Hepatocyte (in vitro differentiated cells): ENCODE measurements at regions not wholly inside any gene's neighbourhood (a gene's known extent, or its start where the extent isn't known, plus 50 kb on each side); places are given as distances from the start of the nearest gene placed in this dataset.

Experiments
- DNase-seq: peaks from one replicate; pipeline ENCODE4 v3.0.0-alpha.2; 2016; ENCODE audit warnings: low spot score
- H2AFZ ChIP-seq: fragments of 200-600 bp; sonication (generic); 2 replicates; pipeline ENCODE4 v1.6.0; 2016; ENCODE audit warnings: antibody characterized with exemption, mild to moderate bottlenecking
- H3K27ac ChIP-seq: fragments of 200-600 bp; sonication (generic); 2 replicates; pipeline ENCODE4 v1.5.1; 2016; ENCODE audit warnings: mild to moderate bottlenecking
- H3K27me3 ChIP-seq: fragments of 200-600 bp; sonication (generic); 2 replicates; pipeline ENCODE4 v1.6.1; 2016
- H3K36me3 ChIP-seq: fragments of 200-600 bp; sonication (generic); replicated peaks from 2 replicates; pipeline ENCODE4 v1.5.1; 2016; ENCODE audit warnings: low read depth; ENCODE audit not compliant: insufficient read depth
- H3K4me1 ChIP-seq: fragments of 200-600 bp; sonication (generic); 2 replicates; pipeline ENCODE4 v1.5.1; 2016; ENCODE audit warnings: mild to moderate bottlenecking, moderate library complexity; ENCODE audit not compliant: insufficient read depth
- H3K4me2 ChIP-seq: fragments of 200-600 bp; sonication (generic); 2 replicates; pipeline ENCODE4 v1.6.0; 2016
- H3K4me3 ChIP-seq: fragments of 200-600 bp; sonication (generic); 2 replicates; pipeline ENCODE4 v1.5.1; 2016; ENCODE audit warnings: mild to moderate bottlenecking
- H3K79me2 ChIP-seq: fragments of 200-600 bp; sonication (generic); 2 replicates; pipeline ENCODE4 v1.6.0; 2017; ENCODE audit warnings: mild to moderate bottlenecking
- H3K9me2 ChIP-seq: fragments of 200-600 bp; sonication (generic); replicated peaks from 2 replicates; pipeline ENCODE4 v1.6.0; 2017; ENCODE audit warnings: mild to moderate bottlenecking; ENCODE audit not compliant: insufficient read depth
- H3K9me3 ChIP-seq: fragments of 200-600 bp; sonication (generic); 2 replicates; pipeline ENCODE4 v1.5.1; 2016; ENCODE audit warnings: low read depth, mild to moderate bottlenecking
- H4K20me1 ChIP-seq: fragments of 200-600 bp; sonication (generic); 2 replicates; pipeline ENCODE4 v1.6.0; 2016; ENCODE audit warnings: mild to moderate bottlenecking; ENCODE audit not compliant: insufficient read depth, poor library complexity, severe bottlenecking
- CTCF ChIP-seq: fragments of 200-600 bp; sonication (generic); IDR thresholded peaks from 2 replicates; pipeline ENCODE4 v1.5.1; 2016; ENCODE audit warnings: antibody characterized with exemption, mild to moderate bottlenecking; ENCODE audit not compliant: poor library complexity
- EZH2 ChIP-seq: fragments of 200-600 bp; sonication (generic); IDR thresholded peaks from 2 replicates; pipeline ENCODE4 v1.6.1; 2016; ENCODE audit warnings: antibody characterized with exemption, mild to moderate bottlenecking, borderline replicate concordance
- EZH2phosphoT487 ChIP-seq: fragments of 200-600 bp; sonication (generic); IDR thresholded peaks from one replicate; pipeline ENCODE4 v1.6.1; 2018; ENCODE audit warnings: antibody characterized with exemption, mild to moderate bottlenecking, low read depth, moderate library complexity; ENCODE audit not compliant: unreplicated experiment, severe bottlenecking
- WGBS: methylation state at CpG from one replicate; pipeline ENCODE4 v1.1.6; 2016; ENCODE audit warnings: low lambda C conversion rate; ENCODE audit errors: missing lambda C conversion rate; 5-methylcytosine and 5-hydroxymethylcytosine counted together

- no peaks in the 10 kb centered on the region for H3K4me1 ChIP-seq
- H3K9me3 ChIP-seq, result no peaks in the 10 kb centered on the region
- no peaks in the 10 kb centered on the region for H3K27me3 ChIP-seq
- no peaks in the 10 kb centered on the region for H3K36me3 ChIP-seq
- TF ChIP-seq EZH2, result no peak
- no peak for TF ChIP-seq EZH2phosphoT487
- no peak for TF ChIP-seq CTCF
- H4K20me1 ChIP-seq, result no peaks in the 10 kb centered on the region
- H3K4me2 ChIP-seq, result no peak overlapping the region
- WGBS, result 56% methylated on average over 4 of the region's 4 CpGs
- H2AFZ ChIP-seq, result no peak overlapping the region
- no peak overlapping the region for H3K27ac ChIP-seq
- H3K4me3 ChIP-seq, result no peak overlapping the region
- no peaks in the 10 kb centered on the region for H3K9me2 ChIP-seq
- no peaks in the 10 kb centered on the region for H3K79me2 ChIP-seq
- DNase-seq, result no peak
Measured at GRCh38 chr5:143874312-143874711, 62.4 kb downstream of the HMHB1 start.

- Histone ChIP-seq H2AFZ (no peak overlapping the region), H3K9me3 (no peaks in the 10 kb centered on the region), H3K9me2 (no peaks in the 10 kb centered on the region), H3K79me2 (no peaks in the 10 kb centered on the region), H3K27me3 (no peaks in the 10 kb centered on the region), H4K20me1 (no peaks in the 10 kb centered on the region), H3K4me3 (no peak overlapping the region), H3K4me2 (no peak overlapping the region), H3K36me3 (no peaks in the 10 kb centered on the region), H3K27ac (no peak overlapping the region), H3K4me1 (peaks cover 3% of the 10 kb centered on the region)
- WGBS, result 91% methylated on average over 2 of the region's 2 CpGs
- no peak for TF ChIP-seq EZH2
- no peak for DNase-seq
Measured at GRCh38 chr5:143877196-143877595, 65.2 kb downstream of the HMHB1 start.

GRCh38 chr5:143878430-143878829 is 66.5 kb downstream of the HMHB1 start:
- DNase-seq, result no peak
- TF ChIP-seq EZH2 (no peak), EZH2phosphoT487 (no peak), CTCF (no peak)
- Histone ChIP-seq H3K4me1 (peaks cover 3% of the 10 kb centered on the region), H3K79me2 (no peaks in the 10 kb centered on the region), H3K9me2 (no peaks in the 10 kb centered on the region), H3K4me2 (no peak overlapping the region), H3K9me3 (no peaks in the 10 kb centered on the region), H3K27ac (no peak overlapping the region), H3K27me3 (no peaks in the 10 kb centered on the region), H2AFZ (no peak overlapping the region), H3K36me3 (no peaks in the 10 kb centered on the region), H4K20me1 (no peaks in the 10 kb centered on the region), H3K4me3 (no peak overlapping the region)
- 95% methylated on average over 5 of the region's 5 CpGs for WGBS

GRCh38 chr5:143879646-143880045 is 67.7 kb downstream of the HMHB1 start:
- Histone ChIP-seq H3K27ac (peak overlapping the region; percentile 53), H3K9me2 (no peaks in the 10 kb centered on the region)
- 42% methylated on average over 3 of the region's 3 CpGs for WGBS

More at GRCh38 chr5:143879646-143880045, 67.7 kb downstream of the HMHB1 start:
- H3K4me1 ChIP-seq, result peaks cover 3% of the 10 kb centered on the region
- no peaks in the 10 kb centered on the region for H4K20me1 ChIP-seq
- DNase-seq, result no peak
- TF ChIP-seq EZH2 (no peak), EZH2phosphoT487 (no peak), CTCF (no peak)
- H3K79me2 ChIP-seq, result no peaks in the 10 kb centered on the region
- no peak overlapping the region for H2AFZ ChIP-seq
- H3K4me2 ChIP-seq, result no peak overlapping the region
- no peaks in the 10 kb centered on the region for H3K27me3 ChIP-seq
- no peaks in the 10 kb centered on the region for H3K9me3 ChIP-seq
- H3K36me3 ChIP-seq, result no peaks in the 10 kb centered on the region
- no peak overlapping the region for H3K4me3 ChIP-seq
